GM19035 (cell line): ENCODE measurements at regions not wholly inside any gene's neighbourhood (a gene's known extent, or its start where the extent isn't known, plus 50 kb on each side); places are given as distances from the start of the nearest gene placed in this dataset.
"Not testable (repeated sequence)": the region's sequence is repeated elsewhere in the genome, so short reads cannot be mapped to it uniquely, and the experiment has no call there.

Experiments
- ATAC-seq: cut with Tn5 transposase; IDR thresholded peaks from one replicate; pipeline ENCODE4 v1.9.1; 2021; ENCODE audit not compliant: unreplicated experiment

GRCh38 chr6:144429753-144430152 lies 144.6 kb downstream of the UTRN start:
- ATAC-seq, result no peak

DNA sequence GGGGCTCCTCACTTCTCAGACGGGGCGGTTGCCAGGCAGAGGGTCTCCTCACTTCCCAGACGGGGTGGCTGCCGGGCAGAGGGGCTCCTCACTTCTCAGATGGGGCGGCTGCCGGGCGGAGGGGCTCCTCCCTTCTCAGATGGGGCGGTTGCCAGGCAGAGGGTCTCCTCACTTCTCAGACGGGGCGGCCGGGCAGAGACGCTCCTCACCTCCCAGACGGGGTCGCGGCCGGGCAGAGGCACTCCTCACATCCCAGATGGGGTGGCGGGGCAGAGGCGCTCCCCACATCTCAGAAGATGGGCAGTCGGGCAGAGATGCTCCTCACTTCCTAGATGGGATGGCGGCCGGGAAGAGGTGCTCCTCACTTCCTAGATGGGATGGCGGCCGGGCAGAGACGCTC lies 148.3 kb downstream of the UTRN start:
- not testable (repeated sequence) for ATAC-seq

- ATAC-seq, result no peak
Measured at GRCh38 chr6:144434308-144434990, 149.3 kb downstream of the UTRN start.

- ATAC-seq, result no peak
Measured at GRCh38 chr6:144435602-144436426, 150.7 kb downstream of the UTRN start.

DNA sequence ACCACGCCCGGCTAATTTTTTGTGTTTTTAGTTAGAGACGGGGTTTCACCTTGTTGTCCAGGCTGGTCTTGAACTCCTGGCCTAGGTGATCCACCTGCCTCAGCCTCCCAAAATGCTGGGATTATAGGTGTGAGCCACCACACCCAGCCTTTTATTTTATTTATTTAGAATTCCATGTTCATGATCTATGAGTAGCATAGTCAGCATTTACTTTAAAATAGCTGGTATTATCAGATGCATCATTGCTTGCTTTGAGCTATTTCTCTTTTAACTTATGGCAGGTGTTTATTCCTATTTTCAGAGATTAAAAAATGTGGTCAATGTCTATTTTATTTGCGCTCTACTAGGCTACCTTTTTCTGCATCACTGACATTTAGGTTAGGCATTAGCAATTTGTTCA lies 152.0 kb downstream of the UTRN start:
- ATAC-seq, result no peak

DNA sequence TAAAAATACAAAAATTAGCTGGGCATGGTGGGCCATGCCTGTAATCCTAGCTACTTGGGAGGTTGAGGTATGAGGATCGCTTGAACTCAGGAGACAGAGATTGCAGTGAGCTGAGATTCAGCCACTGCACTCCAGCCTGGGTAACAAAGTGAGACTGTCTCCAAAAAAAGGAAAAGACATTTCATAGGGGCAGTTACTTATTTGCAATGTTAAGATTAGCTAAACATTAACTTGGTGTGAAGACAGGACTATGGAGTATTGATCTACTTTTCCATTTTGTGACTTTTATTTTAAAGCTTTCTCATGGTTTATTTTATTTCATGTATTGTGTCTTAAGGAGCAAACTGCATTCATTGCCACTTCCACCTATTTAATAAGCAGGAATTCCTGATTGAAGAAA lies 153.0 kb downstream of the UTRN start:
- ATAC-seq, result no peak

GRCh38 chr6:144439016-144439415 lies 153.9 kb downstream of the UTRN start:
- no peak for ATAC-seq

GRCh38 chr6:144441801-144442200 lies 156.7 kb downstream of the UTRN start:
- ATAC-seq, result not testable (repeated sequence)

DNA sequence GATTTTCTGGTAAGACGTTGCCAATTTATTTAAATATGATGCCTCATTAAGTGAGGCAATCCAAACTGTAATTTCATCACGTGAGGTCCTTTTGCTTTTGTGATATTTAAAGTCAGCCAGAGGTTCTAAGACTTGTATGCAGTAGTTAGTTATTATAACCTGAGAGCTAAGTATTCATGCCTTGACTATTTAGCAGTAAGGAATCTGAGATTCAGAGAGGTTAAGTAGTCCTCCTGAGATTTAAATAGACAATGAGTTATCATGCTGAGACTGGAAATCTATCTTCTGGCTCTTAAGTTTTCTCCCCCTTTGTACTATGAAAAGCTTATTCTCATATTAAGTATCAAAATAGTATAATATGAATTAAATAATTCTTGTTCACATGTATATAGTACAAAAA lies 158.0 kb downstream of the UTRN start:
- ATAC-seq, result no peak

DNA sequence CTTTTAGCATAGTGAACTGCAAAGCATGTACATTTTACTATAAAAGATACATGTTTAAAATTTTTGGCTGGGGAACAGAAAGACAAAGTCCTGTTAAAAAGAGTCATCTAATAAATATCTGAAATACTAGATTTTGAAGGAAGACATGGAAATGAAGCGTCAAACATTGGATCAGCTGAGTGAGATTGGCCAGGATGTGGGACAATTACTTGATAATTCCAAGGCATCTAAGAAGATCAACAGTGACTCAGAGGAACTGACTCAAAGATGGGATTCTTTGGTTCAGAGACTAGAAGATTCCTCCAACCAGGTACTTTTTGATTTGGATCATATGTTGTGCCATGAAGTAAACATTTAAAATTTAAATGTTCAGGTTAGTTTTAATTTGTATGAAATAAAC lies 162.3 kb downstream of the UTRN start:
- ATAC-seq, result no peak

DNA sequence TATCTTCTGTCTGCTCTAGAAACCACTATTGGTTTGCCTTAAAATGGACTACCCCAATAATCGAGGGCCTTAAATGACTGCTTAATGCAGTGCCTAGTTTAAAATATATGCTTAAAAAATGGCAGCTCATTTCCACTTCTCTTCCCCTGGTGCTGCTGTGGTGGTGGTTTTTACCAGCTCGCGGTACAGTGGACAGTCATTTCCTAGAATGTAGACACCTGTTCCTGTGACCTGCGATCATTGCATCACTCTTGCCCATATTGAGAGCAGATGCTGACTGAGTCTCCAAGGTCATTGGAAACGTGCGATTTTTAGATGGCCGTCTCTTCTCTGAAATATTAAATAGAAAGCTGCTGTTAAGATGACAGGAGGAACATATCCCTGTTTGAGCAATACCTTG lies 164.1 kb downstream of the UTRN start:
- no peak for ATAC-seq

- ATAC-seq, result no peak
Measured at GRCh38 chr6:144449911-144450597, 164.9 kb downstream of the UTRN start.

GRCh38 chr6:144460327-144461095 lies 175.4 kb downstream of the UTRN start:
- ATAC-seq, result peak; percentile 82

- ATAC-seq, result no peak
Measured at GRCh38 chr6:144462058-144462457, 176.9 kb downstream of the UTRN start.

GRCh38 chr6:144466716-144467115 lies 181.6 kb downstream of the UTRN start:
- no peak for ATAC-seq

GRCh38 chr6:144467172-144467762 lies 182.1 kb downstream of the UTRN start:
- no peak for ATAC-seq

DNA sequence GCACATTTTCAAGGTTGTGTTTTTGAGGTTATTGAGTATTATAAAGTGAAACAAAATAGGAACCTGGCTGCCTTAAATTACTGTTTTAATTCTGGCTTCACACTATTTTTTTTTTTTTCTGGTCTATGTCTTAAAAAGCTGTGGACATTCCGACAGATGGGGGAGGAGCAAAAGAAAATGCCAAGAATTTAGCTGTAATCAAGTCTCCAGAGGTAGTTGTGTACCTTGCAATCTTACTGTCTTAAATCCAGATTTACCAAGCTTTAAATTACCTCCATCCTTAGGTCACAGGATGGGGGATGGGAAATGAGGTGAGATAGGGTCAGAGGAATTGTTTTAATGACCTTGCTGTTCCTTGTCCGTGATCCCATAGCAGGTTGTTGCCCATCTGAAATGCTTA lies 182.8 kb downstream of the UTRN start:
- no peak for ATAC-seq

- ATAC-seq, result no peak
Measured at GRCh38 chr6:144468709-144469108, 183.6 kb downstream of the UTRN start.

GRCh38 chr6:144469144-144469575 lies 184.0 kb downstream of the UTRN start:
- ATAC-seq, result peak; percentile 71

DNA sequence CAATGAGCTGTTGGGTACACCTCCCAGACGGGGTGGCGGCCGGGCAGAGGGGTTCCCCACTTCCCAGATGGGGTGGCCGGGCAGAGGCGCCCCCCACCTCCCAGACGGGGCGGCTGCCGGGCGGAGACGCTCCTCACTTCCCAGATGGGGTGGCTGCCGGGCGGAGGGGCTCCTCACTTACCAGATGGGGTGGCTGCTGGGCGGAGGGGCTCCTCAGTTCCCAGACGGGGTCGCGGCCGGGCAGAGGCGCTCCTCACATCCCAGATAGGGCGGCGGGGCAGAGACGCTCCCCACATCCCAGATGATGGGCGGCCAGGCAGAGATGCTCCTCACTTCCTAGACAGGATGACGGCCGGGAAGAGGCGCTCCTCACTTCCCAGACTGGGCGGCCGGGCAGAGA lies 185.1 kb downstream of the UTRN start:
- ATAC-seq, result not testable (repeated sequence)

GRCh38 chr6:144471986-144472385 lies 186.9 kb downstream of the UTRN start:
- no peak for ATAC-seq
